OCI-LY1 (cell line): ENCODE measurements at regions not wholly inside any gene's neighbourhood (a gene's known extent, or its start where the extent isn't known, plus 50 kb on each side); places are given as distances from the start of the nearest gene placed in this dataset.

Experiments
- EZH2 ChIP-seq: fragments of 200-600 bp; sonication (generic), shearing (Covaris generic); IDR thresholded peaks from 2 replicates; pipeline ENCODE4 v1.8.0; 2017; ENCODE audit warnings: borderline replicate concordance, mixed run types, mild to moderate bottlenecking, antibody characterized with exemption, low read length, moderate library complexity, mixed read lengths
- TF ChIP-seq, protein P1 (sequence below): fragments of 200-600 bp; sonication (generic), shearing (Covaris generic); IDR thresholded peaks from 2 replicates; pipeline ENCODE4 v1.5.1; 2017; ENCODE audit warnings: mild to moderate bottlenecking, antibody characterized with exemption, low read length, moderate library complexity, mixed read lengths

DNA sequence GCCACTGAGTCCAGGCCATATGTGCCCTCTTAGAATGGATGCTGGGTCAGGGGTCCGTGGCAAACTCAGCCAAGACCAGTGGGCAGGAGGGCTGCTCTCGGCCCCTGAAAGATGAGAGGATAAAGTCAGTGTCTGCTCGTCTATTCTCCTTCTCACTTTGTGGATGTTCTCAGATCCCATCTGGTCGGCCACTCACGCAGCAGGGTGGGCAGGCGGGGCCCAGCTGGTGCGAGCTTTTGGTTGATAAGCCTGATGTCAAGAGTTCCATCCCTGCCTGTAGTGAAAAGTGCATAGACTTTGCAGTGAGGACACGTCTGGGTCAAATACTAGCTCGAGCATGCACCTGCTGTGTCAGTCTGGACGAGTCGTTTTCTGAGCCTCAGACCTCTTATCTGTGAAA is 556.2 kb upstream of the EEF2KMT start:
- TF ChIP-seq, protein P1, sequence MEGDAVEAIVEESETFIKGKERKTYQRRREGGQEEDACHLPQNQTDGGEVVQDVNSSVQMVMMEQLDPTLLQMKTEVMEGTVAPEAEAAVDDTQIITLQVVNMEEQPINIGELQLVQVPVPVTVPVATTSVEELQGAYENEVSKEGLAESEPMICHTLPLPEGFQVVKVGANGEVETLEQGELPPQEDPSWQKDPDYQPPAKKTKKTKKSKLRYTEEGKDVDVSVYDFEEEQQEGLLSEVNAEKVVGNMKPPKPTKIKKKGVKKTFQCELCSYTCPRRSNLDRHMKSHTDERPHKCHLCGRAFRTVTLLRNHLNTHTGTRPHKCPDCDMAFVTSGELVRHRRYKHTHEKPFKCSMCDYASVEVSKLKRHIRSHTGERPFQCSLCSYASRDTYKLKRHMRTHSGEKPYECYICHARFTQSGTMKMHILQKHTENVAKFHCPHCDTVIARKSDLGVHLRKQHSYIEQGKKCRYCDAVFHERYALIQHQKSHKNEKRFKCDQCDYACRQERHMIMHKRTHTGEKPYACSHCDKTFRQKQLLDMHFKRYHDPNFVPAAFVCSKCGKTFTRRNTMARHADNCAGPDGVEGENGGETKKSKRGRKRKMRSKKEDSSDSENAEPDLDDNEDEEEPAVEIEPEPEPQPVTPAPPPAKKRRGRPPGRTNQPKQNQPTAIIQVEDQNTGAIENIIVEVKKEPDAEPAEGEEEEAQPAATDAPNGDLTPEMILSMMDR = no peak
- no peak for TF ChIP-seq EZH2
